ENCODE measurements at regions not wholly inside any gene's neighbourhood (a gene's known extent, or its start where the extent isn't known, plus 50 kb on each side); places are given as distances from the start of the nearest gene placed in this dataset.

- ATAC-seq (no peak), DNase-seq (ENCODE audit: low read depth, low spot score) (no peak), FAIRE-seq (no peak)
- Histone ChIP-seq H3K4me2 (ENCODE audit: control insufficient read depth, insufficient read depth) (no peak overlapping the region), H3K27ac (ENCODE audit: control insufficient read depth, insufficient read depth) (no peak overlapping the region), H3K27me3 (replicated peaks in 1 of 2; ENCODE audit: control insufficient read depth in 2 of 2, insufficient read depth in 2 of 2, low read length in 1 of 2) (no peaks in the 10 kb centered on the region; a peak in 1 of 4 replicates), H3K79me2 (ENCODE audit: control insufficient read depth, insufficient read depth, low read length) (no peaks in the 10 kb centered on the region), H4K20me1 (ENCODE audit: control insufficient read depth, insufficient read depth) (no peaks in the 10 kb centered on the region), H3K36me3 (ENCODE audit: control insufficient read depth in 2 of 2, insufficient read depth in 2 of 2, low read length in 1 of 2) (no peaks in the 10 kb centered on the region), H2AFZ (ENCODE audit: control insufficient read depth, low read depth, low read length) (no peak overlapping the region), H3K9ac (ENCODE audit: control insufficient read depth, insufficient read depth, low read length) (no peak overlapping the region), H3K4me1 (ENCODE audit: control insufficient read depth, insufficient read depth, low read length) (no peaks in the 10 kb centered on the region), H3K9me3 (replicated peaks; ENCODE audit: control insufficient read depth, insufficient read depth, low read length) (no peaks in the 10 kb centered on the region), H3K4me3 (no peak overlapping the region)
- TF ChIP-seq TBL1XR1 (IDR thresholded peaks at IDR 0.05; ENCODE audit: low read depth, low read length), result no peak
- TF ChIP-seq HCFC1 (IDR thresholded peaks at IDR 0.05; ENCODE audit: low read length), result no peak
- TF ChIP-seq SREBF2 (IDR thresholded peaks at IDR 0.05; ENCODE audit: low read length), result no peak
- TF ChIP-seq SUZ12 (IDR thresholded peaks at IDR 0.05; ENCODE audit: unreplicated experiment), result no peak
- CTCF ChIA-PET, result no interaction called here
- SMC1A ChIA-PET (ENCODE audit: uncharacterized antibody, unreplicated experiment), result no interaction called here
- in situ Hi-C loops (cut with MboI) (no loop called here), intact Hi-C loops (cut with micrococcal nuclease; ENCODE audit: unreplicated experiment) (no loop called here)
- WGBS (ENCODE audit: insufficient coverage, insufficient replicate concordance, low lambda C conversion rate, missing lambda C conversion rate), result 53% methylated on average over 7 of the region's 7 CpGs
- no TSS peak for BruUV-seq (replicated peaks)
- RAD21 ChIA-PET (ENCODE audit: unreplicated experiment), result no interaction called here
- POLR2A ChIA-PET, result no interaction called here
Observed at GRCh38 chr7:47073284-47073683, 508.6 kb downstream of the TNS3 start.

- no peaks in the 10 kb centered on the region; a peak in 1 of 4 replicates for H3K27me3 ChIP-seq (replicated peaks in 1 of 2; ENCODE audit: control insufficient read depth in 2 of 2, insufficient read depth in 2 of 2, low read length in 1 of 2)
- BruUV-seq (replicated peaks), result no TSS peak
- FAIRE-seq (no peak), DNase-seq (ENCODE audit: low read depth, low spot score) (no peak), ATAC-seq (no peak)
- no peak overlapping the region for H3K4me3 ChIP-seq
- no peaks in the 10 kb centered on the region for H3K4me1 ChIP-seq (ENCODE audit: control insufficient read depth, insufficient read depth, low read length)
- ChIA-PET SMC1A (ENCODE audit: uncharacterized antibody, unreplicated experiment) (no interaction called here), RAD21 (ENCODE audit: unreplicated experiment) (interaction anchor here (0.6 kb wide), 1 partner anchor 9 kb away, joined by 3 read pairs; no protein-coding TSS in a partner anchor), POLR2A (no interaction called here), CTCF (no interaction called here)
- in situ Hi-C loops (cut with MboI) (no loop called here), intact Hi-C loops (cut with micrococcal nuclease; ENCODE audit: unreplicated experiment) (no loop called here)
- H3K79me2 ChIP-seq (ENCODE audit: control insufficient read depth, insufficient read depth, low read length), result no peaks in the 10 kb centered on the region
- no peaks in the 10 kb centered on the region for H4K20me1 ChIP-seq (ENCODE audit: control insufficient read depth, insufficient read depth)
- no peaks in the 10 kb centered on the region for H3K9me3 ChIP-seq (replicated peaks; ENCODE audit: control insufficient read depth, insufficient read depth, low read length)
- H3K9ac ChIP-seq (ENCODE audit: control insufficient read depth, insufficient read depth, low read length), result no peak overlapping the region
- H3K27ac ChIP-seq (ENCODE audit: control insufficient read depth, insufficient read depth), result no peak overlapping the region
- no peak overlapping the region for H2AFZ ChIP-seq (ENCODE audit: control insufficient read depth, low read depth, low read length)
- H3K4me2 ChIP-seq (ENCODE audit: control insufficient read depth, insufficient read depth), result no peak overlapping the region
- WGBS (ENCODE audit: insufficient coverage, insufficient replicate concordance, low lambda C conversion rate, missing lambda C conversion rate), result 56% methylated on average over 3 of the region's 3 CpGs
- H3K36me3 ChIP-seq (ENCODE audit: control insufficient read depth in 2 of 2, insufficient read depth in 2 of 2, low read length in 1 of 2), result no peaks in the 10 kb centered on the region
- TF ChIP-seq ELK1 (IDR thresholded peaks at IDR 0.05; ENCODE audit: low read depth, low read length) (no peak), PAX5 (IDR thresholded peaks at IDR 0.05; ENCODE audit: borderline replicate concordance, low read depth, low read length) (no peak), SMAD1 (IDR thresholded peaks at IDR 0.05; ENCODE audit: low read depth, partially characterized antibody) (no peak), ZNF217 (IDR thresholded peaks at IDR 0.05) (no peak), CTCF (IDR thresholded peaks at IDR 0.05 in 2 of 3, conservative IDR thresholded peaks at IDR 0.05 in 1 of 3; ENCODE audit: control insufficient read depth in 2 of 3, extremely low read depth in 1 of 3, insufficient read depth in 1 of 3, low read depth in 3 of 3, low read length in 3 of 3) (no peak), RELA (IDR thresholded peaks at IDR 0.05; ENCODE audit: borderline replicate concordance, partially characterized antibody) (no peak), BHLHE40 (IDR thresholded peaks at IDR 0.05; ENCODE audit: borderline replicate concordance in 1 of 2, low read depth in 2 of 2, low read length in 1 of 2) (no peak)
Observed at GRCh38 chr7:47071866-47072265, 510.0 kb downstream of the TNS3 start.
